Suppressor macrophage treated with lipopolysaccharide for 4 hours (primary cell): ENCODE measurements at regions not wholly inside any gene's neighbourhood (a gene's known extent, or its start where the extent isn't known, plus 50 kb on each side); places are given as distances from the start of the nearest gene placed in this dataset.
"Not testable (repeated sequence)": the region's sequence is repeated elsewhere in the genome, so short reads cannot be mapped to it uniquely, and the experiment has no call there.

Experiments
- DNase-seq: peaks from one replicate; pipeline ENCODE4 v3.0.0-alpha.2; 2020

GRCh38 chr18:76102626-76103025 lies 392.4 kb downstream of the ZNF516 start:
- DNase-seq, result no peak

- no peak for DNase-seq
Measured at GRCh38 chr18:76102156-76102555, 392.9 kb downstream of the ZNF516 start.

- no peak for DNase-seq
Measured at GRCh38 chr18:76099931-76100457, 395.0 kb downstream of the ZNF516 start.

GRCh38 chr18:76098674-76099411 lies 396.2 kb downstream of the ZNF516 start:
- DNase-seq, result no peak

- no peak for DNase-seq
Measured at GRCh38 chr18:76081536-76081935, 413.5 kb downstream of the ZNF516 start.

GRCh38 chr18:76080430-76080829 lies 414.6 kb downstream of the ZNF516 start:
- no peak for DNase-seq

GRCh38 chr18:76075777-76076176 lies 419.3 kb downstream of the ZNF516 start:
- no peak for DNase-seq

GRCh38 chr18:76064998-76065397 lies 430.0 kb downstream of the ZNF516 start:
- no peak for DNase-seq

GRCh38 chr18:76058146-76058545 lies 436.9 kb downstream of the ZNF516 start:
- DNase-seq, result no peak

- DNase-seq, result no peak
Measured at GRCh38 chr18:76057386-76057785, 437.7 kb downstream of the ZNF516 start.

- DNase-seq, result no peak
Measured at GRCh38 chr18:76056471-76057110, 438.5 kb downstream of the ZNF516 start.

- no peak for DNase-seq
Measured at GRCh38 chr18:76055578-76055977, 439.5 kb downstream of the ZNF516 start.

- no peak for DNase-seq
Measured at GRCh38 chr18:76055025-76055424, 440.0 kb downstream of the ZNF516 start.

- DNase-seq, result no peak
Measured at GRCh38 chr18:76054156-76054555, 440.9 kb downstream of the ZNF516 start.

GRCh38 chr18:76053551-76053950 lies 441.5 kb downstream of the ZNF516 start:
- no peak for DNase-seq

GRCh38 chr18:76052227-76052595 lies 442.8 kb downstream of the ZNF516 start:
- DNase-seq, result no peak

GRCh38 chr18:76051396-76052226 lies 443.4 kb downstream of the ZNF516 start:
- DNase-seq, result no peak

GRCh38 chr18:76046221-76046620 lies 448.8 kb downstream of the ZNF516 start:
- DNase-seq, result no peak

GRCh38 chr18:76042511-76042910 lies 452.5 kb downstream of the ZNF516 start:
- DNase-seq, result no peak

- no peak for DNase-seq
Measured at GRCh38 chr18:76018210-76018609, 476.8 kb downstream of the ZNF516 start.

GRCh38 chr18:76013057-76013456 lies 482.0 kb downstream of the ZNF516 start:
- DNase-seq, result no peak

GRCh38 chr18:76005632-76006208 lies 489.3 kb downstream of the ZNF516 start:
- DNase-seq, result no peak

GRCh38 chr18:75987913-75988312 lies 507.1 kb downstream of the ZNF516 start:
- not testable (repeated sequence) for DNase-seq
